ENCODE measurements at regions not wholly inside any gene's neighbourhood (a gene's known extent, or its start where the extent isn't known, plus 50 kb on each side); places are given as distances from the start of the nearest gene placed in this dataset.

- DNase-seq (ENCODE audit: low read depth, low spot score) (no peak), ATAC-seq (no peak)
- Histone ChIP-seq H3K9ac (ENCODE audit: low read length) (no peak overlapping the region), H3K9me3 (ENCODE audit: control insufficient read depth in 1 of 2, insufficient read depth in 1 of 2, low read depth in 1 of 2, low read length in 2 of 2) (no peaks in the 10 kb centered on the region), H3K9me2 (ENCODE audit: insufficient read depth) (no peaks in the 10 kb centered on the region), H3K36me3 (ENCODE audit: control insufficient read depth in 1 of 2, insufficient read depth in 2 of 2, low read length in 2 of 2) (no peaks in the 10 kb centered on the region), H3K4me3 (replicated peaks in 1 of 2; ENCODE audit: low read depth in 1 of 2, low read length in 2 of 2) (no peak overlapping the region), H3K4me2 (ENCODE audit: low read length) (no peak overlapping the region), H4K20me1 (ENCODE audit: insufficient read depth) (no peaks in the 10 kb centered on the region), H3K4me1 (ENCODE audit: control insufficient read depth in 1 of 2, insufficient read depth in 2 of 2, low read length in 2 of 2) (no peaks in the 10 kb centered on the region), H2AFZ (ENCODE audit: low read depth, low read length, poor library complexity, severe bottlenecking) (no peak overlapping the region), H3K27me3 (ENCODE audit: insufficient read depth, low read length) (no peaks in the 10 kb centered on the region), H3K79me2 (ENCODE audit: insufficient read depth, low read length) (no peaks in the 10 kb centered on the region), H3K27ac (ENCODE audit: low read depth, low read length) (no peak overlapping the region)
- TF ChIP-seq YY1 (IDR thresholded peaks at IDR 0.05; ENCODE audit: extremely low read depth, insufficient replicate concordance, low read depth, low read length) (no peak), POLR2A (IDR thresholded peaks at IDR 0.05; ENCODE audit: borderline replicate concordance, extremely low read depth, insufficient read depth, insufficient read length) (no peak), POLR2AphosphoS5 (IDR thresholded peaks at IDR 0.05; ENCODE audit: low read depth, low read length) (no peak), FOSL1 (IDR thresholded peaks at IDR 0.05; ENCODE audit: low read depth) (no peak)
- intact Hi-C loops (cut with micrococcal nuclease), result no loop called here
- no TSS peak for BruUV-seq (replicated peaks)
- ChIA-PET CTCF (no interaction called here), POLR2A (no interaction called here), RAD21 (ENCODE audit: low non-redundant PET in 1 of 2, low total read pairs in 2 of 2, uncharacterized antibody in 2 of 2, unreplicated experiment in 2 of 2) (no interaction called here)
These were observed 182.1 kb downstream of the NECTIN3 start for GRCh38 chr3:111253733-111254132.

- H3K4me3 ChIP-seq (replicated peaks in 1 of 2; ENCODE audit: low read depth in 1 of 2, low read length in 2 of 2), result no peak overlapping the region
- no peak for DNase-seq (ENCODE audit: low read depth, low spot score)
- CTCF ChIA-PET, result no interaction called here
- RAD21 ChIA-PET (ENCODE audit: low non-redundant PET in 1 of 2, low total read pairs in 2 of 2, uncharacterized antibody in 2 of 2, unreplicated experiment in 2 of 2), result no interaction called here
- TF ChIP-seq CBX3 (IDR thresholded peaks at IDR 0.05; ENCODE audit: low read depth) (no peak), CTCF (IDR thresholded peaks at IDR 0.05 in 2 of 3, conservative IDR thresholded peaks at IDR 0.05 in 1 of 3; ENCODE audit: borderline replicate concordance in 1 of 3, insufficient read depth in 1 of 3, low read depth in 2 of 3, low read length in 2 of 3) (no peak), ZNF274 (IDR thresholded peaks at IDR 0.05; ENCODE audit: low read depth, low read length) (no peak), ATF3 (IDR thresholded peaks at IDR 0.05) (no peak), ZFX (IDR thresholded peaks at IDR 0.05) (no peak), SIN3A (IDR thresholded peaks at IDR 0.05; ENCODE audit: low read depth) (no peak), EZH2 (IDR thresholded peaks at IDR 0.05) (no peak), RAD21 (IDR thresholded peaks at IDR 0.05; ENCODE audit: low read depth) (no peak), POLR2AphosphoS5 (IDR thresholded peaks at IDR 0.05; ENCODE audit: low read depth, low read length) (no peak), EZH2phosphoT487 (IDR thresholded peaks at IDR 0.05; ENCODE audit: borderline replicate concordance) (no peak), CEBPB (IDR thresholded peaks at IDR 0.05; ENCODE audit: low read depth) (no peak), ZBTB33 (IDR thresholded peaks at IDR 0.05; ENCODE audit: extremely low read depth, insufficient replicate concordance, low read length) (no peak), TCF7L2 (IDR thresholded peaks at IDR 0.05; ENCODE audit: borderline replicate concordance, extremely low read depth, insufficient read depth, insufficient read length) (no peak), YY1 (IDR thresholded peaks at IDR 0.05; ENCODE audit: extremely low read depth, insufficient replicate concordance, low read depth, low read length) (no peak), POLR2A (IDR thresholded peaks at IDR 0.05; ENCODE audit: borderline replicate concordance, extremely low read depth, insufficient read depth, insufficient read length) (no peak), FOSL1 (IDR thresholded peaks at IDR 0.05; ENCODE audit: low read depth) (no peak), EGR1 (IDR thresholded peaks at IDR 0.05; ENCODE audit: low read depth) (no peak), MAX (IDR thresholded peaks at IDR 0.05) (no peak)
- no peaks in the 10 kb centered on the region for H3K9me3 ChIP-seq (ENCODE audit: control insufficient read depth in 1 of 2, insufficient read depth in 1 of 2, low read depth in 1 of 2, low read length in 2 of 2)
- H3K9me2 ChIP-seq (ENCODE audit: insufficient read depth), result no peaks in the 10 kb centered on the region
- H3K36me3 ChIP-seq (ENCODE audit: control insufficient read depth in 1 of 2, insufficient read depth in 2 of 2, low read length in 2 of 2), result no peaks in the 10 kb centered on the region
- no peaks in the 10 kb centered on the region for H4K20me1 ChIP-seq (ENCODE audit: insufficient read depth)
- H2AFZ ChIP-seq (ENCODE audit: low read depth, low read length, poor library complexity, severe bottlenecking), result no peak overlapping the region
- H3K27me3 ChIP-seq (ENCODE audit: insufficient read depth, low read length), result no peaks in the 10 kb centered on the region
- H3K79me2 ChIP-seq (ENCODE audit: insufficient read depth, low read length), result no peaks in the 10 kb centered on the region
- H3K4me2 ChIP-seq (ENCODE audit: low read length), result no peak overlapping the region
- H3K27ac ChIP-seq (ENCODE audit: low read depth, low read length), result no peak overlapping the region
- H3K4me1 ChIP-seq (ENCODE audit: control insufficient read depth in 1 of 2, insufficient read depth in 2 of 2, low read length in 2 of 2), result no peaks in the 10 kb centered on the region
- no TSS peak for BruUV-seq (replicated peaks)
- POLR2A ChIA-PET, result no interaction called here
- intact Hi-C loops (cut with micrococcal nuclease), result no loop called here
- no peak overlapping the region for H3K9ac ChIP-seq (ENCODE audit: low read length)
- no peak for ATAC-seq
These were observed 189.3 kb downstream of the NECTIN3 start for GRCh38 chr3:111260878-111261277.

All from HCT116 (cell line).